Left renal cortex interstitium (tissue), 4 donors: ENCODE measurements at regions not wholly inside any gene's neighbourhood (a gene's known extent, or its start where the extent isn't known, plus 50 kb on each side); places are given as distances from the start of the nearest gene placed in this dataset.

Experiments used
- DNase-seq, 4 donors: peaks; one replicate each; pipeline ENCODE4 v3.0.0-alpha.2; 2013; ENCODE audit warnings: low read depth in 4 of 4, low spot score in 2 of 4, missing footprints in 1 of 4

DNA sequence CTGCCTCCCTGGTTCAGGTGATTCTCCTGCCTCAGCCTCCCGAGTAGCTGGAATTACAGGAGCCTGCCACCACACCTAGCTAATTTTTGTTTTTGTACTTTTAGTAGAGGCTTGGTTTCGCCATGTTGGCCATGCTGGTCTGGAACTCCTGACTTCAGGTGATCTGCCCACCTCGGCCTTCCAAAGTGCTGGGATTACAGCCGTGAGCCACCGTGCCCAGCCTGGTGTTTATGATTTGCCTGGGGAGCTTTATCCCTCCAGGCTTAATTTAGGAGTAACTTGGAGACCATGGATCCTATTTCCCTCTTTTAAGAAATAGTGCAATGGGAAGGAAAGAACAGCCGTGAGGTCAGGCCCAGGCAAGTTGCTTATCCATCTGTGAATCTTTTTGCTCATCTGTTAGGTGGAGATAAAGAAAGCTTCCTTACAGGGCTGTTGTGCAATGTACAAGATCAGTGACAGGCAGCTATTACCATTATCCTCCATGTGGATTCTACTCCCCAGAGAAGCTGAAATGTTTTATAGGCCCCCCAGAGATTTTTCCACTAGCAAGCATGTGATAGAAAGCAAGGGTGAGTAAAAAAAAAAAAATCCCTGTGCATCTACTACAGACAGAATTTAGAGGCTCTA, 104.9 kb upstream of the MGAT5 start:
- no peak for DNase-seq

DNA sequence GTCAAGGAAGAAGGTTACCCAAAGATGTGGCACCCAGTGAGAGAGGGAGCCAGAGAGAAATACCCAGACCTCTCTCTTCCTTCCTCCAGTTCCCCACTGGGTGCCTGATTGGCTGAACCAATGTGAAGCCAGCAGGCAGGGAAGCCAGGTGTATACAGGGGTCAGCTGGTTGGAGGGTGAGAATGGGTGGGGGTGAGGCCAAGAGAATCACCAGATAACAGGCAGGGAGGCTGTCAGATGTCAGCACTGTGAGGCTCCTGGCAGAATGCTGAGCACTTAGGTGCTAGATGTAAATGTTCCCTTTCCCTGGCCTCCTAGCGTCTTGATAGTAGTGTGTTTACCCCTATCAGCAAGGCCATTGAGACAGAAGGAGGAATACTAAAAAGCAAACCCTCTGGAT, 104.0 kb upstream of the MGAT5 start:
- DNase-seq: no peak

- DNase-seq: no peak
Measured at GRCh38 chr2:134150760-134151159, 103.1 kb upstream of the MGAT5 start.

DNA sequence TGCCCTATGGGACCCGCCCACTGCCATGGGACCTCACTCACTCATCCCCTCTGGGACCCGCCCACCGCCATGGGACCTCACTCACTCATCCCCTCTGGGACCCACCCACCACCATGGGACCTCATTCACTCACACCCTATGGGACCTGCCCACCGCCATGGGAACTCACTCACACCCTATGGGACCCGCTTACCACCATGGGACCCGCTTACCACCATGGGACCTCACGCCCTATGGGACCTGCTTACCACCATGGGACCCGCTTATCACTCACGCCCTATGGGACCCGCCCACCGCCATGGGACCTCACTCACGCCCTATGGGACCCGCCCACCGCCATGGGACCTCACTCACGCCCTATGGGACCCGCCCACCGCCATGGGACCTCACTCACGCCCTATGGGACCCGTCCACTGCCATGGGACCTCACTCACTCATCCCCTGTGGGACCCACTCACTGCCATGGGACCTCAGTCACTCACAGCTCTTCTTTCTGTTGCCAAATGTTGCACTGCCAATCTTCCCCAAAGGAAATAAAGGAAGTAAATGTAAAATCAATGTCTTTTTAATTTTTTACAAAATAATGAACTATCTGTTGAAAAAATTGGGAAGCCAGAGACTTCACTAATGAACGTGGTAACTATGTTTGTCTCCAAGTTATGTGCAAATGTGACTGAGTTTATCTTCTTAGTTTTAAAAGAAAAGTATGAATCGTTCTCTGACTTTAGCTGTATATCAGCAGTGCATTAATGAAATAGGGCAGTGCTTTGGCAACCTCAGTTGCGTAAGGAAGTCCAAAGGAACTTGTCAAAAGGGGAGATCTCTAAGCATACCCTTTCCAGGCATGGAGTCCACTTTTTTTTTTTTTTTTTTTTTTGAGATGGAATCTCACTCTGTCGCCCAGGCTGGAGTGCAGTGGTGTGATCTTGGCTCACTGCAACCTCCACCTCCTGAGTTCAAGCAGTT, 101.5 kb upstream of the MGAT5 start:
- no peak for DNase-seq

DNA sequence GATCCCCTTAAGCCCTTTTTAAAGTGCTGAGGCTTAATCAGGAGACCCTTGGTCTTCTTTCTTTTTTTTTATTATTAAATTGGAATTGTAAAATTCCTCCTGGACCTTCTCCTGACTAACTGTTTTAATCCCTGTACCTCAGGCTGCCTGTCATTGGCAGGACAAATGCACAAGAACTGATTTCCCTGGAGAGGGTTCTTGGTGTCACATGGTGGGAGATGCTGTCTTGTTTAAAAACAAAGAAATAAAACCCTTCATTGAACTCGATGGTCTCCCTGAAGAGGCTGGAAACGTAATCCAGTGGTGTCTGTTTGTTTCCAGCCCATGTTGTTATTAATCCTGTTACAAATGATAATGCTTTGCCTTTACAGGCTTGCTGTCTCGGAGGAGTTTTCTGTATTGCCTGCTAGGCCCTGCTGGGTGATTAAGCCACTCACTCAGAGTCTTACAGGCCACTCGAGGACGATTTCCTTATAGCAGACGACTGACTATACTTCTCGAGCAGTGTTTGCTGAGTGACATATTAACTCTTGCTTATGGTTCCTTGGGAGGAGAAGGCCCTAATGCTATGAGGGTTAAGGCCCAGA, 100.5 kb upstream of the MGAT5 start:
- DNase-seq: no peak

DNA sequence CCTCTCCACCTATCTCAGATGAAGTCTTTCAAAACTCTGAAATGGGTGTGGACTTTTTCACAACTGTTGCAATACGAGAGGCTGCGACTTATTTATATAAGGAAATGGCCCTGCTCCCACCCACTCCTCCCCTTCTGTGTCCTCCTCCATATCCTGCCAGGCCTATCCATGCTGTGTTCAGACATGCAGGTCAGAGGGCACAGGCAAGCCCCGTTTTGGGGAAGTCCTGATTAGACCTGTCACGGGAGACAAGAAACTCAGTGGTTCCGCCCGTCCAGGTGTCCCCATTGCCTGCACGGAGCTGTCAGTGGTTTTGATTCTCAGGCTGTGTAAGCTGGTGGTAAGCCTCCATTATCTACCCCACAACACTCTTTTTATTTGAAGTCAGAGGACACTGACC, 99.6 kb upstream of the MGAT5 start:
- no peak for DNase-seq

- no peak for DNase-seq
Measured at GRCh38 chr2:134155134-134155533, 98.7 kb upstream of the MGAT5 start.

DNA sequence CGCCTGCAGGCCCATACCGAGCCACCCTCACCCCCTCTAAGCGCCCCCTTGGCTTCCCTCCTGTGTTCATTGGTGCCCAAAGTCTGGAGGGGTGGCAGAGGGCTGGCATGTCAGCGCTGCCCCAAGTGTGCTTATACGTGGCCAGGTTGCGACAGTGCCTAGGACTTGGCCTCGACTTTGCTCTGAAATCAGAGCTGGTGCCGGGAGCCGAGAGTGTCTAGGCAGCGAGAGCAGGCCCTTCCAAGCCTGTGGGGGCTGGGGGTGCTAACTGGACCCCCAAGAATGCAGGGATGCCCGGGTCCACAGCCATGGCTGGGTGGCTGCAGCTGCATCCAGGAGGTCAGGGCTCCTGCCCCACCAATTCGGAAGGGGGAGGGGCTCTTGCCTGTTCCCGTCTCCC, 95.6 kb upstream of the MGAT5 start:
- no peak for DNase-seq

DNA sequence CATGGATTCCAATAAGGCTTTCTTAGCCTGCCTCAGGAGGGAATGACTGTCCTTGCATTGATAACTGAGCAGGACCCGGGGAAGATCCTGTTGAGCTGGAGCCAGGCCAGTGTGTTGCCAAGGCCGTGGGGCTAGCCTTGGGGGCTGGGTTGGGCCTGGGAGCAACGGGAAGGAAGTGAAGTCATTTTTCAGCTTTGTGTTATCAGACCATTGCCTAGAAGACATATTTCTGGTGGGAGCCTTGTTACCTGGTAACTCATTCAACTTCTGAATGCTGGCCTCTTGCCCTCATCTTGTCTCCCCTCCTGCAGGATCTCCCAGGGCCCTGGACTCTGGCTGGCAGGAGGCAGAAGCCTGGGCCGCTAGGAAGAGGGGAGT, 92.7 kb upstream of the MGAT5 start:
- no peak for DNase-seq

GRCh38 chr2:134163336-134163735, 90.5 kb upstream of the MGAT5 start:
- DNase-seq: no peak

DNA sequence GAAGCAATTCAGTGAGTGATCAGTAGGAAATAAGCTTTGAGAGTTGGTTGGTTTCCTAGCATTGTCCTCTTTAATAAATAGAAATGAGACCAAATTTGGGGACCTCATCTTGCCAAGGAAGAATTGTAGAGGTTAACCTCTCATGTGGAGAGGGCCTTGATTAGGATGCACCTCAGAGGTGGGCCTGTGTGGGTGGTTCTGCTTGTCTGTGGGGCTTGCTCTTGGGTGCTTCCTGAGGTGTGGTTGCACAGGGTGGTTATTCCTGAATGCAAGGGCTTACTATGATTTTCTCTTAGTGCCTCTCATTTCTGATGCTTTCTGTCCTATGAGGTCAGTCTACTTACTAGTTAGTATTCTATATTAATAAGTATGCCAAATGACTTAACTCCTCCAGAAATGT, 89.6 kb upstream of the MGAT5 start:
- DNase-seq: no peak

- no peak for DNase-seq
Measured at GRCh38 chr2:134167015-134167414, 86.9 kb upstream of the MGAT5 start.

DNA sequence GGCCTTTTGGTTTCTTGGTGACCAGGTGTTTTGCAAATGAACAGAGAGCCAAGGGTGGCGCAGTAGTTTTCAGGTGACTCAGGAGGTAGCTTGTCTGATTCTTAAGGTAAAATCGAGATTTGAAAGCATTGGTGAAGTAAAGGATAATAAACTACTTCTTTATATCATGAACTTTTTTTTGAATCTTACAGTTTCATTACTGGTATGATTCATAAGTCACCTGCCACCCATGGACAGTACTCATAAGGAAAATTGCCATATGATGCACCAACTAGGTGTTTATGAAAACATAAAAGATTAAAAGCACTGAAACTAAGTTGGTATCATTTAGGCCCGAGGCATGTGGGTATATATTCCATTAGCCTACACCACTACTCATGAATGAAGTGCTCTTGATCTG, 84.1 kb upstream of the MGAT5 start:
- DNase-seq: no peak

DNA sequence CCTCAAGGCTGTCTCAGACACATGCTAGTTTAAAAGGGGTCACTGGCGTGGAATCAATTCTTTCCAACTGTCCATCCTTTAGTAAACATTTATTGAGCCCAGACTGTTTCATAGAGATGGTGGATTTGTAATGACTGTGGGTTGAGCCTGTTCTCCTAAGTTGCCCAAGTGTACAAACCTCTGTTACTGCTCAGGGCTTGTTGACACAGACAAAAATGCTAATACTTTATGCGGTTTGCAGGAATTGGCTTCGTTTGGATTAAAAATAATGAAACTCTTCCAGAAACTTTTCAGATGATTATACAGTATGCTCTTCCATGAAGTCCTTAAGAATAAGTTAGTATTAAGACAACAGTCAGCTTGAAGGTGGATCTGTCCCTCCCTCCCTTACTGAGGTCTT, 83.6 kb upstream of the MGAT5 start:
- DNase-seq: no peak

DNA sequence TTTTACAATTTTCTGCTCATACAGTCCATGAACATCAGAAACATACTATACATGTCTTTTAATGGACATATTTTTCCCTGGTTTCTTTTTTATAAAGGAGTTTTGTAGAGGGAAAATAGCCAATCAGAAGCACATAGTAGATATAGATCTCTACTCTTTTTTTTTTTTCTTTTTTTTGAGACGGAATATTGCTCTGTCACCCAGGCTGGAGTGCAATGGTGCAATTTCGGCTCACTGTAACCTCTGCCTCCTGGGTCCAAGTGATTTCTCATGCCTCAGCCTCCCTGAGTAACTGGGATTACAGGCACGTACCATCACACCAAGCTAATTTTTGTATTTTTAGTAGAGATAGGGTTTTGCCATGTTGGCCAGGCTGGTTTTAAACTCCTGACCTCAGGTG, 83.2 kb upstream of the MGAT5 start:
- DNase-seq: no peak

DNA sequence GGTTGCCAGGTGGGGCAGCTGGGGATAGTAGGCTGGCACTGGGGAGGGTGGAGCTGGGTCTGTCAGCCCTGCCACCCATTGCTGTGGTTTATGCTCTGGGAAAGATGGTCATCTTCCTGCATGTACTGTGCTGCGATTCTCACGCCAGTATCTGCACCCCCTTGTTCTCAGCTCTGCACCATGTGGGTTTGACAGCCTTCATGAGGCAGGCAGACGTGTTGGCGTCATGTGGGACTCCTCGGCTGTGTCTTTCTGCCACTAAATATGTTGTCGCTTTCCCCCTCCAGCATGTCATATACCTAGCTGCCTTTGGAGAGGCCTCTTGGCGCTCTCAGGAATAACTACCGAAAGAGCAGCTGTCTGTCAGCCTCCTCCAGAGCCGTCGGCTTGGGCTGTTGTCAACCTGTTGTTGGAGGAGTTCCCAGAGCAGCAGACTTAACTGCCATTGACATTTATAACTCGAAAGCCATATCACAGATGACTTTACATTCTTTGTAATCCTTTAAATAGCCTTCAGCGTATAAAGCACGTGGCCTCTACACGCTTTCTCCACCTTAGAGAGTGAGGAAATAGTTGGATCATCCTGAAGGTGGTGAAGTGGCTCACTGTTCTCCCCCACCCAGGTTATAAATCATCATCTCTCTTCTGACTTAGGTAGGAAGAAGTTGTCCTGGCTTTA, 80.4 kb upstream of the MGAT5 start:
- DNase-seq: no peak

- DNase-seq: no peak
Measured at GRCh38 chr2:134174711-134175110, 79.2 kb upstream of the MGAT5 start.

DNA sequence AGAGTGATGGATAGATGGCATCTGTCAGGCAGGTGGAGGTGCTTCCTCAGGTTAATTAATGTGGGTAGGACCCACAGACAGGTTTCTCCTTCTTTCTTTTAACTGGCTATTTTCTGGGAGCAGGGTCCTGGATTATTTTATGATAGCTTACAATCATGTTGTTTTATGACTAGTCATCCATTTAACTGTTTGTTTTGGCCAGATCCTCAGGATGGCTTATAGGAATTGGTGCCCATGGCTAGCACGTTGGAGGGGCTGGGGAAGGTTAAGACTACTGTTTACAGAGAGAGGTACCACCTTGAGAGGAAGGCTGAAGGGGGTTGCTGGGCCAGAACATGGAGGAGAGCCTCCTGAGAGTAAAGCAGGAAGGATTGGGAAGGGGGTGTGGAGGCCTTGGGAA, 78.0 kb upstream of the MGAT5 start:
- no peak for DNase-seq

GRCh38 chr2:134177351-134177931, 76.4 kb upstream of the MGAT5 start:
- DNase-seq: no peak

DNA sequence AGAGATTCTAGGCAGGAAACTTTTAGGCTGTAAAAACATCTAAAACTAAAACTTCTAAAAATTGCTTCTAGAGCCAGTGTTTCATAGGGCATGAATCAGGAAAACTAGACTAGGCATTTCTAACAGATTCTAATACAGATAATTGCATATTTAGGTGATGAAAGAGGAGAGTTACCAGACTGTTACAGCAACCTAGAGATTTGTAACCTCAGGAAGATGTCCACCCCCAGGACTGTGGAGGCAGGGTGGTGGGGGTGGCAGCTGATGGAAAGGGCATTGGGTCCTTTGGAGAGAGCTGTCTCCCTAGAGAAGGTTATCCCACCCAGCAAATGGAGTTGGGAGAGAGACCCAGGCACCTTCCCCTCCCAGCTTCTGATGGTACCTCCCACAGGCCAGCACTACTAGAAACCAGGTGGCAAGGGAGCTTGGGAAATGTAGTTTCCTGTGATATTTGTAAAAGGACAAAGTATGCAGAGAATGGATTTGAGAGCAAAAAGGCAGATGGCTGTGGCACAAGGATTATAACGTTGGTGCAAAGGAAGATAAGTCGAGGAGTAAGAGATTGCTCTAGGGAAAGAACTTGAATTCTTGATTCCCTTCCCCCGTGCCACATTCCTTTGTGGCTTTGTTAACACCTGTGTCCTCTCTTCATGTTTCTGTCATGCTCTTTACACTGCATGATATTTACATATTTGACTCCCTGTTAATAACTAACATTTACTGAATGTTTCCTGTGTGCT, 75.6 kb upstream of the MGAT5 start:
- no peak for DNase-seq
